SK-N-SH (cell line): ENCODE measurements at regions not wholly inside any gene's neighbourhood (a gene's known extent, or its start where the extent isn't known, plus 50 kb on each side); places are given as distances from the start of the nearest gene placed in this dataset.

ENCODE experiments used
- CTCF ChIP-seq: fragments of 200-600 bp; sonication (generic); IDR thresholded peaks from 2 replicates; pipeline ENCODE4 v1.6.1; 2017; ENCODE audit warnings: antibody characterized with exemption, mild to moderate bottlenecking, moderate library complexity
- MXI1 ChIP-seq: IDR thresholded peaks from 2 replicates; pipeline ENCODE4 v1.6.1; 2012; ENCODE audit warnings: mild to moderate bottlenecking, low read depth, low read length, improper control_type of control experiment
- TEAD4 ChIP-seq: IDR thresholded peaks from 2 replicates; pipeline ENCODE4 v1.4.0; 2012; ENCODE audit warnings: mild to moderate bottlenecking, borderline replicate concordance; ENCODE audit not compliant: insufficient read depth

DNA sequence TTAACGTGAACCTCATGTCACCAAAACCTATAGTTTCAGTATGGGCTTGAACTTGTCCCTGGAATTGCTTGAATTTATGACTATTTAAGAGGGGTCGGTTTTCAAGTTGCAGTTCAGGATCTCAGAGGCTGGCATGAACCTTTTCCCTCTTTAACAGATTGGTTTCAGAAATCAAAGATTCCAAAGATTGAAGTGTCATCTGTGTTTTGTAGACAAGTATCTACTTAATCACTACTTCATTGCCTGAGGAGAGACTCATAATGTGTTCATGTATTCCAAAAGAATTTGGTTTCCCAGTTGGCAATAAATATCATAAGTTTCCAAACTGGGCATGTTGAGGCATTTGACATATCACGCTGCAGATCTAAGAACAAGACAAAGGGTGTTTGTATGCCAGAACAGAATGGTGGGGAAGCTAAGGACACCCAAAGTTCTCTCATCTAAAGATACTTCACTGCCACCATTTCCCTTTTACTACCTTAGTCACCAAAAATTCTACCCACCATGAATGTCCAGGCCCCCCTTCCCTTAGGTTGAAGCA is 199.5 kb downstream of the NUAK1 start:
- TF ChIP-seq TEAD4, result 0 out of 2 replicates have a peak, but pooled peaks have one; percentile 39
- TF ChIP-seq MXI1, result no peak
- TF ChIP-seq CTCF, result no peak
